Right ventricle myocardium inferior (tissue), 1 donor: ENCODE measurements at regions not wholly inside any gene's neighbourhood (a gene's known extent, or its start where the extent isn't known, plus 50 kb on each side); places are given as distances from the start of the nearest gene placed in this dataset.
A peak's percentile ranks its signal among the peaks of the same experiment; 100 is the strongest.

Experiments
- ATAC-seq: fragments of 200-7000 bp; cut with Tn5 transposase; one replicate; pipeline ENCODE4 v1.9.1; 2020; ENCODE audit warnings: mild to moderate bottlenecking, moderate library complexity
- DNase-seq: peaks from one replicate; pipeline ENCODE4 v3.0.0; 2021; ENCODE audit errors: missing footprints
- intact Hi-C: fragments of 100-400 bp; cut with DNase I; formaldehyde crosslinking; loops from one replicate; pipeline ENCODE4 v1.11.0; 2022
- donor health status: DM: no; HTN: yes; CAD: no; lungs with severe emphysema.

- DNase-seq = no peak
- intact Hi-C loops = no loop called here
- ATAC-seq = no peak
Measured at GRCh38 chr1:220331318-220331717, 59.1 kb upstream of the RAB3GAP2 start.

GRCh38 chr1:220330265-220330664 lies 58.0 kb upstream of the RAB3GAP2 start:
- intact Hi-C loops = no loop called here
- DNase-seq (no peak), ATAC-seq (no peak)

GRCh38 chr1:220327106-220327505 lies 54.9 kb upstream of the RAB3GAP2 start:
- ATAC-seq (no peak), DNase-seq (no peak)
- intact Hi-C loops = no loop called here

- no peak for DNase-seq
- ATAC-seq = no peak
- intact Hi-C loops = no loop called here
Measured at GRCh38 chr1:220326578-220326977, 54.3 kb upstream of the RAB3GAP2 start.

GRCh38 chr1:220325306-220325995 lies 53.2 kb upstream of the RAB3GAP2 start:
- intact Hi-C loops = no loop called here
- ATAC-seq = no peak
- no peak for DNase-seq

GRCh38 chr1:220323717-220324116 lies 51.5 kb upstream of the RAB3GAP2 start:
- intact Hi-C loops = no loop called here
- DNase-seq (no peak), ATAC-seq (peak; percentile 69)

GRCh38 chr1:220322570-220322969 lies 50.3 kb upstream of the RAB3GAP2 start:
- ATAC-seq (no peak), DNase-seq (no peak)
- intact Hi-C loops = no loop called here
